DND-41 (cell line): ENCODE measurements at regions not wholly inside any gene's neighbourhood (a gene's known extent, or its start where the extent isn't known, plus 50 kb on each side); places are given as distances from the start of the nearest gene placed in this dataset.

ENCODE experiments used
- ATAC-seq: fragments of 200-7000 bp; cut with Tn5 transposase; 3 replicates; pipeline ENCODE4 v1.9.1; 2021; ENCODE audit warnings: low read depth; ENCODE audit not compliant: insufficient read depth
- DNase-seq: peaks from one replicate; pipeline ENCODE4 v3.0.0-alpha.2; 2020
- H2AFZ ChIP-seq: 2 replicates; pipeline ENCODE4 v1.6.0; 2012; ENCODE audit warnings: low read depth, low read length
- H3K27ac ChIP-seq: 2 replicates; pipeline ENCODE4 v1.5.1; 2012; ENCODE audit warnings: low read length, inconsistent platforms
- H3K27me3 ChIP-seq: fragments of 200-600 bp; sonication (generic); 2 replicates; pipeline ENCODE4 v1.6.0; 2012; ENCODE audit warnings: low read length, mild to moderate bottlenecking, inconsistent platforms; ENCODE audit not compliant: insufficient read depth, poor library complexity
- H3K36me3 ChIP-seq: 2 replicates; pipeline ENCODE4 v1.5.1; 2012; ENCODE audit warnings: low read length, inconsistent platforms; ENCODE audit not compliant: insufficient read depth
- H3K4me1 ChIP-seq: 2 replicates; pipeline ENCODE4 v1.5.1; 2012; ENCODE audit warnings: mild to moderate bottlenecking, low read length; ENCODE audit not compliant: insufficient read depth
- H3K4me2 ChIP-seq: 2 replicates; pipeline ENCODE4 v1.6.0; 2012; ENCODE audit warnings: mild to moderate bottlenecking, moderate library complexity, low read length, inconsistent platforms; ENCODE audit not compliant: insufficient read depth
- H3K4me3 ChIP-seq, 2 experiments: fragments of 200-600 bp in 1 of 2; shearing (Covaris generic) in 1 of 2; 2 replicates each; pipeline ENCODE4 v1.5.1; 2012 to 2016; ENCODE audit warnings: inconsistent platforms in 2 of 2, low read length in 2 of 2, mild to moderate bottlenecking in 2 of 2, low read depth in 1 of 2, moderate library complexity in 1 of 2
- H3K79me2 ChIP-seq: 2 replicates; pipeline ENCODE4 v1.6.0; 2012; ENCODE audit warnings: low read length, inconsistent platforms; ENCODE audit not compliant: insufficient read depth
- H3K9ac ChIP-seq: 2 replicates; pipeline ENCODE4 v1.6.0; 2012; ENCODE audit warnings: low read depth, mild to moderate bottlenecking, inconsistent platforms, low read length, moderate library complexity
- H3K9me3 ChIP-seq: 2 replicates; pipeline ENCODE4 v1.5.1; 2012; ENCODE audit warnings: low read length, moderate library complexity, mild to moderate bottlenecking, inconsistent platforms; ENCODE audit not compliant: insufficient read depth, severe bottlenecking
- H4K20me1 ChIP-seq: 2 replicates; pipeline ENCODE4 v1.6.0; 2012; ENCODE audit warnings: low read length; ENCODE audit not compliant: insufficient read depth
- CTCF ChIP-seq: IDR thresholded peaks from 2 replicates; pipeline ENCODE4 v1.5.1; 2012; ENCODE audit warnings: borderline replicate concordance, low read length, moderate library complexity, mild to moderate bottlenecking; ENCODE audit not compliant: poor library complexity, severe bottlenecking; ENCODE audit errors: extremely low read depth
- EZH2 ChIP-seq: IDR thresholded peaks from 3 replicates; pipeline ENCODE4 v1.6.1; 2012; ENCODE audit warnings: borderline replicate concordance, low read depth, mild to moderate bottlenecking, moderate library complexity, low read length, inconsistent platforms; ENCODE audit not compliant: severe bottlenecking

- DNase-seq (no peak), ATAC-seq (no peak)
- TF ChIP-seq EZH2 (no peak), CTCF (no peak)
- Histone ChIP-seq H3K79me2 (no peaks in the 10 kb centered on the region), H4K20me1 (no peaks in the 10 kb centered on the region), H3K27ac (no peak overlapping the region), H3K4me3 (no peak overlapping the region), H3K4me2 (no peak overlapping the region), H3K9me3 (no peaks in the 10 kb centered on the region), H3K27me3 (no peaks in the 10 kb centered on the region), H2AFZ (no peak overlapping the region), H3K4me1 (peaks cover 14% of the 10 kb centered on the region), H3K36me3 (no peaks in the 10 kb centered on the region), H3K9ac (no peak overlapping the region)
These were observed 97.2 kb downstream of the B3GNT2 start for GRCh38 chr2:62293151-62293489.

GRCh38 chr2:62292190-62292589 is 96.3 kb downstream of the B3GNT2 start:
- H3K9me3 ChIP-seq, result no peaks in the 10 kb centered on the region
- no peaks in the 10 kb centered on the region for H3K36me3 ChIP-seq
- no peak for ATAC-seq
- no peak overlapping the region for H3K4me2 ChIP-seq
- H4K20me1 ChIP-seq, result no peaks in the 10 kb centered on the region
- H3K79me2 ChIP-seq, result no peaks in the 10 kb centered on the region
- no peak overlapping the region for H2AFZ ChIP-seq
- no peak overlapping the region for H3K9ac ChIP-seq
- TF ChIP-seq EZH2, result no peak
- peaks cover 20% of the 10 kb centered on the region for H3K4me1 ChIP-seq
- H3K27me3 ChIP-seq, result no peaks in the 10 kb centered on the region
- H3K4me3 ChIP-seq, result no peak overlapping the region
- DNase-seq, result no peak
- H3K27ac ChIP-seq, result no peak overlapping the region

- H3K9me3 ChIP-seq, result no peaks in the 10 kb centered on the region
- H3K36me3 ChIP-seq, result no peaks in the 10 kb centered on the region
- TF ChIP-seq CTCF, result no peak
- no peak for TF ChIP-seq EZH2
- DNase-seq, result no peak
- no peak overlapping the region for H3K4me3 ChIP-seq
- no peak for ATAC-seq
- H3K9ac ChIP-seq, result no peak overlapping the region
- no peaks in the 10 kb centered on the region for H3K79me2 ChIP-seq
- H3K27ac ChIP-seq, result no peak overlapping the region
- no peaks in the 10 kb centered on the region for H3K27me3 ChIP-seq
- H3K4me2 ChIP-seq, result no peak overlapping the region
- H4K20me1 ChIP-seq, result no peaks in the 10 kb centered on the region
- H2AFZ ChIP-seq, result no peak overlapping the region
- peaks cover 20% of the 10 kb centered on the region for H3K4me1 ChIP-seq
These were observed 95.7 kb downstream of the B3GNT2 start for GRCh38 chr2:62291517-62292137.

GRCh38 chr2:62291052-62291451 is 95.1 kb downstream of the B3GNT2 start:
- no peak overlapping the region for H2AFZ ChIP-seq
- H3K9me3 ChIP-seq, result no peaks in the 10 kb centered on the region
- no peak overlapping the region for H3K9ac ChIP-seq
- TF ChIP-seq EZH2 (no peak), CTCF (no peak)
- no peaks in the 10 kb centered on the region for H3K36me3 ChIP-seq
- no peak for DNase-seq
- no peaks in the 10 kb centered on the region for H3K79me2 ChIP-seq
- H3K27ac ChIP-seq, result no peak overlapping the region
- ATAC-seq, result no peak
- H3K4me2 ChIP-seq, result no peak overlapping the region
- no peaks in the 10 kb centered on the region for H4K20me1 ChIP-seq
- H3K4me1 ChIP-seq, result peaks cover 20% of the 10 kb centered on the region
- no peak overlapping the region for H3K4me3 ChIP-seq
- H3K27me3 ChIP-seq, result no peaks in the 10 kb centered on the region
